D721Med (cell line): ENCODE measurements at regions not wholly inside any gene's neighbourhood (a gene's known extent, or its start where the extent isn't known, plus 50 kb on each side); places are given as distances from the start of the nearest gene placed in this dataset.
"Not testable (repeated sequence)": the region's sequence is repeated elsewhere in the genome, so short reads cannot be mapped to it uniquely, and the experiment has no call there.

Experiments used
- DNase-seq: peaks from one replicate; pipeline ENCODE4 v3.0.0; 2011; ENCODE audit warnings: low spot score; ENCODE audit not compliant: insufficient read length
- FAIRE-seq: peaks from 2 replicates; lab custom pipeline; 2011; peaks lifted over from hg19 to GRCh38; lab: Jason Lieb, UNC
- CTCF ChIP-seq: IDR thresholded peaks from 2 replicates; pipeline ENCODE4 v1.5.1; 2012; ENCODE audit warnings: mild to moderate bottlenecking, control low read depth; ENCODE audit not compliant: insufficient read depth; ENCODE audit errors: missing control alignments

- no peak for TF ChIP-seq CTCF
- FAIRE-seq (no peak), DNase-seq (no peak)
Observed at GRCh38 chr18:37847544-37847943, 281.9 kb upstream of the CELF4 start.

GRCh38 chr18:37846996-37847395 is 281.4 kb upstream of the CELF4 start:
- no peak for TF ChIP-seq CTCF
- DNase-seq (no peak), FAIRE-seq (no peak)

GRCh38 chr18:37845498-37845897 is 279.9 kb upstream of the CELF4 start:
- DNase-seq, result no peak
- no peak for TF ChIP-seq CTCF
- no peak for FAIRE-seq

GRCh38 chr18:37844209-37844970 is 278.8 kb upstream of the CELF4 start:
- FAIRE-seq (peak; percentile 21), DNase-seq (no peak)
- no peak for TF ChIP-seq CTCF

GRCh38 chr18:37838083-37838482 is 272.5 kb upstream of the CELF4 start:
- TF ChIP-seq CTCF, result no peak
- FAIRE-seq (no peak), DNase-seq (no peak)

- FAIRE-seq, result no peak
- no peak for DNase-seq
- TF ChIP-seq CTCF, result no peak
Observed at GRCh38 chr18:37836071-37836970, 270.7 kb upstream of the CELF4 start.

- not testable (repeated sequence) for FAIRE-seq, DNase-seq
Observed at GRCh38 chr18:37832010-37832695, 266.6 kb upstream of the CELF4 start.
